ENCODE measurements at regions not wholly inside any gene's neighbourhood (a gene's known extent, or its start where the extent isn't known, plus 50 kb on each side); places are given as distances from the start of the nearest gene placed in this dataset.

DNA sequence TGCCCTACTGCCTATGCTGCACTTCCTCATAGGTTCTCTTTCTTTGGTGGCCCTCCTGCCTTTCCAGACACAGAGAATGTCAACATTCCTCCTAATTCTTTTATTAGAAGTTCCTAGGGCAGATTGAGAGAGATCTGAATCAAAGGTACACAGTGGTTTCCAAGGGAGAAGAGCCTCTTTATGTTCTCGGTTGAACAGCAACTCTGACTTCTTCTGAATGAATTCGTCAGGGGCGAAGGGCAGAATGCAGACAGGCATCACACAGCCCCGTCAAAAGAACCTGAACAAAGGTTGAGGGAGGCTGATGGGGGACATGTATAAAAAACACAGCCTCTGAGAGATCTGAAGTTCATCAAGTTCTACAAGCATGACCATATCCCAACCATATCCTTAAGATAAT lies 68.1 kb upstream of the DTNBP1 start:
- no peak for ATAC-seq
- H3K9me2 ChIP-seq (replicated peaks; ENCODE audit: low read length): no peaks in the 10 kb centered on the region
- H3K36me3 ChIP-seq (ENCODE audit: low read depth, low read length): no peaks in the 10 kb centered on the region
- BruUV-seq (replicated peaks): no TSS peak
- no peaks in the 10 kb centered on the region for H4K20me1 ChIP-seq (ENCODE audit: low read length)
- intact Hi-C loops (cut with micrococcal nuclease): no loop called here
- ChIA-PET POLR2A (ENCODE audit: unreplicated experiment) (no interaction called here), CTCF (no interaction called here)
- no peaks in the 10 kb centered on the region for H3K9me3 ChIP-seq (ENCODE audit: low read length)
- H3K79me2 ChIP-seq (ENCODE audit: low read length): no peaks in the 10 kb centered on the region
- DNase-seq: no peak
- no peak overlapping the region for H3K27ac ChIP-seq (ENCODE audit: low read length)
- H3K27me3 ChIP-seq (ENCODE audit: low read length): peaks cover 34% of the 10 kb centered on the region; the same call in 1 of the 2 replicates
- H3K9ac ChIP-seq (ENCODE audit: low read length): no peak overlapping the region
- H3K4me1 ChIP-seq (ENCODE audit: insufficient read depth, low read length): peaks cover 8% of the 10 kb centered on the region
- H3F3A ChIP-seq (ENCODE audit: low read length, unreplicated experiment): no peaks in the 10 kb centered on the region
- H2AFZ ChIP-seq (ENCODE audit: low read length): no peak overlapping the region
- H3K4me3 ChIP-seq (ENCODE audit: low read length): no peak overlapping the region
- no peak for TF ChIP-seq EZH2phosphoT487 (IDR thresholded peaks at IDR 0.05; ENCODE audit: borderline replicate concordance, low read length)
- H3K4me2 ChIP-seq (ENCODE audit: low read length): no peak overlapping the region

DNA sequence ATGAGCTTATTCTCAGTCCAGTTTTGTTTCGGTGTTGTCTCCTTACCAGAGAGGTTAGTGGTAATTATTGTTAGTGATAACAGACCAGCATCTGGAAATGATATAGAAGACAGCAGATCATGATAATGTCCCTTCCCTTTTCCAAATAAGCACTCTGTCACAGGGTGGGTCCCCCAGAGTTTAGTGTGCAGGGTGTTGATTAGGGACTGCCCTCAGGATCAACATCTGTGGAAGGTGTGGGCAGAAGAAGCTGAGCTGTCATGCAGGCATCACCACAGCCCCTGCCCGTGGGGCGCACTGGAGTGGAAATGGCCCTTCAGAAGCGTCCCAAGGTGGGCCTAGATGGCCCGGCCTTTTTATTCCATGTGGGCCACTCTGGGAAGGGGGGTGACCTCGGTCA lies 67.6 kb upstream of the DTNBP1 start:
- ATAC-seq: no peak
- POLR2A ChIA-PET (ENCODE audit: unreplicated experiment): no interaction called here
- intact Hi-C loops (cut with micrococcal nuclease): no loop called here

DNA sequence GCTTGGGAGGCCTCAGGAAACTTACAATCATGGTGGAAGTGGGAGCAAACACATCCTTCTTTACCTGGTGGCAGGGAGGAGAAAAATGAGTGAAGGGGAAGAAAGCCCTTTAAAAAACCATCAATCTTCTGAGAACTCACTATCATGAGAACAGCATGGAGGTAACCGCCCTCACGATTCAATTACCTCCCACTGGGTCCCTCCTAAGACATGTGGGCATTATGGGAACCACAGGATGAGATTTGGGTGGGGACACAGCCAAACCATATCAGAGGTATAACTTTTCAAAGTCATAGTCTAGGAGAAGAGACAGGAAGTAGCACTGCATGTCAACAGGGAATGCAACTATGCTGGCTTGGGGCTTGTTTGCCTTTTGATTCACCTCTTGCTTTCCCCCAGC lies 59.9 kb upstream of the DTNBP1 start:
- H2AFZ ChIP-seq (ENCODE audit: low read length): no peak overlapping the region
- H3F3A ChIP-seq (ENCODE audit: low read length, unreplicated experiment): no peaks in the 10 kb centered on the region
- H3K9me2 ChIP-seq (replicated peaks; ENCODE audit: low read length): no peaks in the 10 kb centered on the region
- ATAC-seq (no peak), DNase-seq (peak; percentile 5)
- no peak overlapping the region for H3K9ac ChIP-seq (ENCODE audit: low read length)
- ChIA-PET POLR2A (ENCODE audit: unreplicated experiment) (no interaction called here), CTCF (no interaction called here)
- TF ChIP-seq EZH2phosphoT487 (IDR thresholded peaks at IDR 0.05; ENCODE audit: borderline replicate concordance, low read length) (no peak), EZH2 (IDR thresholded peaks at IDR 0.05; ENCODE audit: low read length, unreplicated experiment) (no peak)
- TF ChIP-seq, protein P1, sequence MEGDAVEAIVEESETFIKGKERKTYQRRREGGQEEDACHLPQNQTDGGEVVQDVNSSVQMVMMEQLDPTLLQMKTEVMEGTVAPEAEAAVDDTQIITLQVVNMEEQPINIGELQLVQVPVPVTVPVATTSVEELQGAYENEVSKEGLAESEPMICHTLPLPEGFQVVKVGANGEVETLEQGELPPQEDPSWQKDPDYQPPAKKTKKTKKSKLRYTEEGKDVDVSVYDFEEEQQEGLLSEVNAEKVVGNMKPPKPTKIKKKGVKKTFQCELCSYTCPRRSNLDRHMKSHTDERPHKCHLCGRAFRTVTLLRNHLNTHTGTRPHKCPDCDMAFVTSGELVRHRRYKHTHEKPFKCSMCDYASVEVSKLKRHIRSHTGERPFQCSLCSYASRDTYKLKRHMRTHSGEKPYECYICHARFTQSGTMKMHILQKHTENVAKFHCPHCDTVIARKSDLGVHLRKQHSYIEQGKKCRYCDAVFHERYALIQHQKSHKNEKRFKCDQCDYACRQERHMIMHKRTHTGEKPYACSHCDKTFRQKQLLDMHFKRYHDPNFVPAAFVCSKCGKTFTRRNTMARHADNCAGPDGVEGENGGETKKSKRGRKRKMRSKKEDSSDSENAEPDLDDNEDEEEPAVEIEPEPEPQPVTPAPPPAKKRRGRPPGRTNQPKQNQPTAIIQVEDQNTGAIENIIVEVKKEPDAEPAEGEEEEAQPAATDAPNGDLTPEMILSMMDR (conservative IDR thresholded peaks at IDR 0.05; ENCODE audit: low read depth, low read length): no peak
- no peak overlapping the region for H3K27ac ChIP-seq (ENCODE audit: low read length)
- H3K9me3 ChIP-seq (ENCODE audit: low read length): no peaks in the 10 kb centered on the region
- intact Hi-C loops (cut with micrococcal nuclease): no loop called here
- H3K4me2 ChIP-seq (ENCODE audit: low read length): no peak overlapping the region
- H3K36me3 ChIP-seq (ENCODE audit: low read depth, low read length): no peaks in the 10 kb centered on the region
- H4K20me1 ChIP-seq (ENCODE audit: low read length): no peaks in the 10 kb centered on the region
- H3K27me3 ChIP-seq (ENCODE audit: low read length): no peaks in the 10 kb centered on the region
- H3K79me2 ChIP-seq (ENCODE audit: low read length): no peaks in the 10 kb centered on the region
- H3K4me3 ChIP-seq (ENCODE audit: low read length): no peak overlapping the region
- no TSS peak for BruUV-seq (replicated peaks)
- H3K4me1 ChIP-seq (ENCODE audit: insufficient read depth, low read length): no peaks in the 10 kb centered on the region

More for the DNA sequence above, 67.6 kb upstream of the DTNBP1 start:
- Histone ChIP-seq H3K79me2 (ENCODE audit: low read length) (no peaks in the 10 kb centered on the region), H2AFZ (ENCODE audit: low read length) (no peak overlapping the region), H3K4me1 (ENCODE audit: insufficient read depth, low read length) (peaks cover 5% of the 10 kb centered on the region), H3K4me3 (ENCODE audit: low read length) (no peak overlapping the region), H4K20me1 (ENCODE audit: low read length) (no peaks in the 10 kb centered on the region), H3K4me2 (ENCODE audit: low read length) (no peak overlapping the region), H3K9me2 (replicated peaks; ENCODE audit: low read length) (no peaks in the 10 kb centered on the region), H3K9me3 (ENCODE audit: low read length) (no peaks in the 10 kb centered on the region), H3F3A (ENCODE audit: low read length, unreplicated experiment) (no peaks in the 10 kb centered on the region), H3K9ac (ENCODE audit: low read length) (no peak overlapping the region), H3K27me3 (ENCODE audit: low read length) (peaks cover 34% of the 10 kb centered on the region; the same call in 1 of the 2 replicates), H3K27ac (ENCODE audit: low read length) (no peak overlapping the region), H3K36me3 (ENCODE audit: low read depth, low read length) (no peaks in the 10 kb centered on the region)
- no TSS peak for BruUV-seq (replicated peaks)
- DNase-seq: no peak
- TF ChIP-seq EZH2 (IDR thresholded peaks at IDR 0.05; ENCODE audit: low read length, unreplicated experiment): no peak
- TF ChIP-seq, protein P1 (conservative IDR thresholded peaks at IDR 0.05; ENCODE audit: low read depth, low read length): no peak
- TF ChIP-seq EZH2phosphoT487 (IDR thresholded peaks at IDR 0.05; ENCODE audit: borderline replicate concordance, low read length): no peak
- CTCF ChIA-PET: no interaction called here
